GM12875 (cell line): ENCODE measurements at regions not wholly inside any gene's neighbourhood (a gene's known extent, or its start where the extent isn't known, plus 50 kb on each side); places are given as distances from the start of the nearest gene placed in this dataset.

Experiments used
- H3K4me3 ChIP-seq: one replicate; pipeline ENCODE4 v1.5.1; 2011; ENCODE audit warnings: low read depth, low read length, control low read depth
- CTCF ChIP-seq: IDR thresholded peaks from 2 replicates; pipeline ENCODE4 v1.5.1; 2011; ENCODE audit warnings: low read depth, mild to moderate bottlenecking, control low read depth, inconsistent platforms, low read length, moderate library complexity, borderline replicate concordance; ENCODE audit not compliant: insufficient read depth

- H3K4me3 ChIP-seq: no peak overlapping the region
- TF ChIP-seq CTCF: no peak
These were observed 76.1 kb upstream of the DUSP5 start for GRCh38 chr10:110421512-110422138.

DNA sequence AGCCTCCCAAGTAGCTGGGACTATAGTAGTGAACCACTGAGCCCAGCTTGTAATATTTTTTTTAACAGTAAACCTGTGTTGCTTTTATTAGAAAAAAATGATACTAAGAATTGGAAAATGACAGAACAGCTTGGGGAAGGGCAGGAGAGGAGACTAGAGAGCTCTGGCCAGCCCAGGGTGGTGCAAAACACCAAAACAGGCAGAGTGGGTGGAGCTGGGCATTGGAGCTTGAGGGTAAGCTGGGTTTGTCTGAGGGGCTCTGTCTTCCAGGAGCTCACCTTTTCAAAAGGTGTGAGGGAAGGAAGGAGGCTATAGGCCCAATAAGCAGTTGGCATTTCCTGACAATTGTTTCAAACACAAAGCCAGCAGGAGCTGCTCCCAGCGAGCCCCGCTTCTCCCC is 75.2 kb upstream of the DUSP5 start:
- no peak for TF ChIP-seq CTCF
- H3K4me3 ChIP-seq: no peak overlapping the region

DNA sequence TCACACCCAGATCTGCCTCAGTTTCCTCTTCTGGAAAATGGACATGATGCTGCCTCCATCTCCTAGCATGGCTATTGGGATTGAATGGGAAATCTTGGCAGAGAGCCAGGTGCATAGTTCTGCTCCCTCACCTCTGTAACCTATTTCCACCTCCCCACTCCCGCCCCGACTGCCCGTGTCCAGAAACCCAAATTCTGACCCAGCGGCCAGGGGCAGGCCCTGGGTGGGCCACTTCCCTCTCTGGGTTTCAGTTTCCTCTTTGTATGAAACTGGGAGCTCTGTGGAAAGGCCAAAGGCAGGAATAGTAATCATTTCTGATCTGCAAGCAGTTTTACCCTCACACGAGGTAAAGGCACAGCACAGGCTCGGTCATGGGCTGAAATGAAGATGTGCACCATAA is 74.1 kb upstream of the DUSP5 start:
- TF ChIP-seq CTCF: no peak
- no peak overlapping the region for H3K4me3 ChIP-seq

DNA sequence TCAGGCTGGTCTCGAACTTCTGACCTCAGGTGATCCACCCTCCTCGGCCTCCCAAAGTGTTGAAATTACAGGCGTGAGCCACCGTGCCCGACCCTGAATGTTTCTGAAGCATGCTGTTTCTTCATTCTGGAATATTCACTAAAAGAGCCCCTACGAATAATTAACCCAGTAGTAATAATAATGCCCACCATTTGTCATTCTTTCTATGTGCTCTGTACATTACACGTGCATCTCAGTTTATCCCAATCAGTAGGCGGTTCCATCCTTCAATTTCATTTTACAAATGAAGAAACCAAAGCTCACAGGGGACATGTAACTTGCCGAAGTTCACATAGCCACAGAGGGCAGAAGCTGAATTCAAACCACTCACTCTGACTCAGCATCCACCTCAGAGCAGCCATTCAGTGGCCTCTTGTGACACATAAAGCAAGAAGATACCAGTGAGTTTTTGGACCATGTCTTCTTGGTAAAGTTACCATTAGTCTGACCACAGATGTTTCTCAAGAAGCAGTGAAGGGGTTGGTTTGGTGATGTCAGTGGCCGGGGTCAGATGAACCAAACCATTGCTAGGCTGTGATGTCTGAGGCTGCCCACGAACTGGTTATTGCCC is 71.9 kb upstream of the DUSP5 start:
- no peak overlapping the region for H3K4me3 ChIP-seq
- TF ChIP-seq CTCF: no peak

DNA sequence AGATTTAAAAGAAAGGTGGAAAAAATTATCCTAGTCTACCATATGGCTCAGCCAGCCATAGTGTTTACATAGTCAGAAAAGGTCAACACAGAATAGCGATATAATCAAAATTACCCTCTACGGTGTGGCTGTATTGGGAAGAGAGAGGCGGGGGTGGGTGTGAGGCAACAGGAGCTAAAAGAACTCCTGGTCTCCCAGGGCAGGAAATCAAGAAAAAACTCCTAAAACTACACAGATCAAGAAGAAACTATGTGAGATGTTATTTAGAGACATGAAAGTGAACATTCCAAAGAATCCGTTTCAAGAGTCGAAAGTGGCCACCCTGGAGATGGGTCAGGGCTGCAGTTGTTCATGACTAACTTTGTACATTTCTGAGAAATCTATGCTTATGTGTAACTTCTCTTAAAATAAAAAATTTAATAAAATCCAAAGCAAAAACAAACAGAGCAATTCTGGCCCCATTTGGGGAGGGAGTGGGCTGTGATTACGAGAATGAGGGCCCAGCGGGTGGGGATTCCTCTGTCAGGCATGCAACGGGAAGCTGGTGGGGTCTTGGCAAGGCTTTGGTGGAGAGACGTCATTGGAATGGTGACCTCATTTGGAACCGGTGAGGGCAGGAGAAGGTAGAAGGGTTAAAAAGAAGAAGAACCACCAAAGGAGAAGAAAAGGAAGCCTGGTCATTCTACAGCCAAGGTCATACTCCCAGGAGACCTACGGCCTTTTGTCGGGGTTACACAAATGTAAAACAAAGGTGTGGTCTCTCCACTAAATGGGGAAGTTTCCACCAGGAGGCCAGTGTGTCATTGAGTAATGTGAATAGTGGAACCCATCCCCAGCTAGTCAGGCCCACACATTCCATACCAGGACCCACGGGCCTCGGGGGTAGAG is 71.2 kb upstream of the DUSP5 start:
- no peak for TF ChIP-seq CTCF
- no peak overlapping the region for H3K4me3 ChIP-seq

DNA sequence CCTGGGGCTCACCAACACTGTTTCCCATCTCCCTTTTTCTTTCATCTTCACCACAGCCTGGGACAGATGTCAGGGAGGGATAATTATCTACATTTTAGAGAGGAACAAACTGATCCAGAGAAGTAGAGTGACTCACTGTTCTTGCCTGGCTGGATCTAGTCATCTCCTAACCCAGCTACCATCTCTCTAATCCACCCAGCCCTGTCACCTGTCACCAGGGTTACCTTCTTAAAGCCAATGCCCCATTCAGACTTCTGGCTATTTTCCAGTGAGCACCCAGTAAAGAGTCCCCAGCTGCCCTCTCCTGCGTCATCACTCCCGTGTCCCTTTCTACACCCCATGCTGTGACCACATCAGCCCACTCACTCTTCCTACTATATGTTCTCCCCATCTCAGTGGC is 68.4 kb upstream of the DUSP5 start:
- no peak for TF ChIP-seq CTCF
- no peak overlapping the region for H3K4me3 ChIP-seq
